B cell (primary cell): ENCODE measurements at regions not wholly inside any gene's neighbourhood (a gene's known extent, or its start where the extent isn't known, plus 50 kb on each side); places are given as distances from the start of the nearest gene placed in this dataset.

Experiments
- ATAC-seq: fragments of 200-7000 bp; cut with Tn5 transposase; one replicate; pipeline ENCODE4 v1.10.0; 2021; ENCODE audit warnings: low read depth, mild to moderate bottlenecking, moderate number of reproducible peaks, moderate library complexity
- CTCF ChIA-PET: fragments of 350-600 bp; sonication (Branson Sonifier 250); formaldehyde crosslinking; loops from one replicate; lab custom pipeline; 2021; ENCODE audit warnings: antibody characterized with exemption, inconsistent platforms; lab: Charles Lee
- POLR2A ChIA-PET: fragments of 350-600 bp; sonication (Branson Sonifier 250); formaldehyde crosslinking; loops from one replicate; lab custom pipeline; 2021; ENCODE audit warnings: antibody characterized with exemption; lab: Charles Lee
- DNase-seq: peaks from one replicate; pipeline ENCODE4 v3.0.0; 2013
- H2AFZ ChIP-seq: 2 replicates; pipeline ENCODE4 v1.6.1; 2012; ENCODE audit warnings: mild to moderate bottlenecking, low read depth, low read length; ENCODE audit not compliant: insufficient read depth, poor library complexity, severe bottlenecking
- H3K27ac ChIP-seq, 2 donors: 1 replicate in 1 of 2; 2 replicates in 1 of 2; pipeline ENCODE4 v1.5.1; 2012 to 2013; ENCODE audit warnings: low read length in 2 of 2, mild to moderate bottlenecking in 2 of 2, moderate library complexity in 1 of 2
- H3K27me3 ChIP-seq, 4 experiments: fragments of 200-600 bp in 1 of 4; sonication (generic) in 1 of 4; replicated peaks in 1 of 4; 1 replicate in 2 of 4; 2 replicates in 2 of 4; pipeline versions ENCODE4 v1.6.1 to v1.7.0; 2013 to 2016; ENCODE audit warnings: low read length in 3 of 4, mild to moderate bottlenecking in 2 of 4, mixed read lengths in 1 of 4, moderate library complexity in 1 of 4; ENCODE audit not compliant: insufficient read depth in 4 of 4, control insufficient read depth in 3 of 4; ENCODE audit errors: control extremely low read depth in 1 of 4
- H3K36me3 ChIP-seq, 2 experiments: replicated peaks in 1 of 2; 1 replicate in 1 of 2; 2 replicates in 1 of 2; pipeline versions ENCODE4 v1.6.1 to v1.7.1; 2013; ENCODE audit warnings: low read length in 1 of 2; ENCODE audit not compliant: insufficient read depth in 2 of 2, control insufficient read depth in 1 of 2; ENCODE audit errors: control extremely low read depth in 1 of 2, extremely low read depth in 1 of 2
- H3K4me1 ChIP-seq, 2 donors: fragments of 200-600 bp in 1 of 2; sonication (generic) in 1 of 2; 1 replicate in 1 of 2; 2 replicates in 1 of 2; pipeline versions ENCODE4 v1.5.1 to v1.6.1; 2013 to 2017; ENCODE audit warnings: low read length in 2 of 2; ENCODE audit not compliant: control insufficient read depth in 2 of 2, insufficient read depth in 2 of 2
- H3K4me2 ChIP-seq: replicated peaks from 2 replicates; pipeline ENCODE3; 2012; ENCODE audit warnings: mild to moderate bottlenecking, low read depth, low read length; ENCODE audit not compliant: poor library complexity, severe bottlenecking
- H3K4me3 ChIP-seq, 5 experiments: fragments of 200-600 bp in 1 of 5; sonication (generic) in 1 of 5; 1 replicate in 3 of 5; 2 replicates in 2 of 5; pipeline versions ENCODE4 v1.5.1 to v1.7.0; 2011 to 2016; ENCODE audit warnings: low read length in 4 of 5, mild to moderate bottlenecking in 4 of 5, low read depth in 2 of 5, control low read depth in 1 of 5, moderate library complexity in 1 of 5; ENCODE audit not compliant: insufficient read depth in 1 of 5; ENCODE audit errors: control extremely low read depth in 1 of 5, extremely low read depth in 1 of 5
- H3K79me2 ChIP-seq: fragments of 200-600 bp; sonication (generic); one replicate; pipeline ENCODE4 v1.6.0; 2016; ENCODE audit warnings: low read length; ENCODE audit not compliant: control insufficient read depth, insufficient read depth
- H3K9ac ChIP-seq: fragments of 200-600 bp; sonication (generic); 2 replicates; pipeline ENCODE4 v1.6.1; 2017; ENCODE audit warnings: mild to moderate bottlenecking, low read length, moderate library complexity
- H3K9me3 ChIP-seq, 3 donors: one replicate each; pipeline versions ENCODE4 v1.6.1 to v1.7.1; 2013; ENCODE audit warnings: low read length in 2 of 3; ENCODE audit not compliant: control insufficient read depth in 2 of 3, insufficient read depth in 1 of 3; ENCODE audit errors: control extremely low read depth in 1 of 3
- H4K20me1 ChIP-seq: 2 replicates; pipeline ENCODE4 v1.6.0; 2012; ENCODE audit warnings: mild to moderate bottlenecking, low read length; ENCODE audit not compliant: insufficient read depth, control insufficient read depth, poor library complexity, severe bottlenecking
- H3K27ac Mint-ChIP-seq: one replicate; pipeline ENCODE4 v1.8.0; 2021; ENCODE audit warnings: mixed read lengths
- H3K27me3 Mint-ChIP-seq: one replicate; pipeline ENCODE4 v1.8.0; 2021; ENCODE audit warnings: mixed read lengths
- H3K4me1 Mint-ChIP-seq: one replicate; pipeline ENCODE4 v1.8.0; 2021; ENCODE audit warnings: mixed read lengths
- H3K4me3 Mint-ChIP-seq: one replicate; pipeline ENCODE4 v1.8.0; 2021; ENCODE audit warnings: mixed read lengths
- H3K9me3 Mint-ChIP-seq: one replicate; pipeline ENCODE4 v1.8.0; 2022; ENCODE audit warnings: mixed read lengths; ENCODE audit not compliant: insufficient read depth
- CTCF ChIP-seq: fragments of 200-600 bp; IDR thresholded peaks from one replicate; pipeline ENCODE4 v1.8.0; 2022; ENCODE audit warnings: antibody characterized with exemption, mild to moderate bottlenecking
- EZH2 ChIP-seq: IDR thresholded peaks from 2 replicates; pipeline ENCODE4 v1.6.1; 2012; ENCODE audit warnings: borderline replicate concordance, low read depth, mild to moderate bottlenecking, moderate library complexity, low read length; ENCODE audit not compliant: insufficient read depth, poor library complexity, severe bottlenecking
- WGBS: methylation state at CpG from one replicate; pipeline ENCODE4 v1.1.5; 2013; ENCODE audit warnings: missing lambda C conversion rate; ENCODE audit not compliant: insufficient coverage; 5-methylcytosine and 5-hydroxymethylcytosine counted together
- intact Hi-C: fragments of 100-400 bp; cut with micrococcal nuclease; formaldehyde crosslinking; loops from one replicate; pipeline ENCODE4 v1.10.0; 2022

DNA sequence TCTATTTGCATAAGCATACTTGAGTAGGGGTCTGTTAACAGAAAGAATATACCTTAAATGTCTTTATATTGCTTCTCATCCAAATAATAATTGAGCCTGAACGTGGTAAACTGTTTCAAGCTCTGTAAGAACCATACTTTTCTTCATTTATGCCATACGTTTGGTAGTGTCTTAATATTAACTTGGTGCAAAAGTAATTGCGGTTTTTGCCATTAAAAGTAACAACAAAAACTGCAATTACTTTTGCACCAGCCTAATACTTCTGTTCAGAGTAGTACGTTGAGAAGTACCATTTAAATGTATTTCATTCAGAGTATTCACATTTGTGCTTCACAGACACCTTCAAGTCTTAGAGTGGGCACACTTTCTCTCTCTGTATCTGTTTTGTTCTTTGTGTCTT is 60.5 kb downstream of the DDIT4L start:
- peaks cover 5% of the 10 kb centered on the region for H3K9me3 Mint-ChIP-seq
- intact Hi-C loops = no loop called here
- Histone ChIP-seq H4K20me1 (no peaks in the 10 kb centered on the region), H3K27me3 (no peaks in the 10 kb centered on the region), H3K79me2 (no peaks in the 10 kb centered on the region), H2AFZ (no peak overlapping the region), H3K4me2 (no peak overlapping the region), H3K36me3 (no peaks in the 10 kb centered on the region), H3K4me1 (no peaks in the 10 kb centered on the region), H3K9ac (no peak overlapping the region), H3K4me3 (no peak overlapping the region), H3K9me3 (peaks cover 1 to 12% (median 4%) of the 10 kb centered on the region in 3 donors), H3K27ac (no peak overlapping the region)
- H3K27ac Mint-ChIP-seq = no peak overlapping the region
- CTCF ChIA-PET = no interaction called here
- no peaks in the 10 kb centered on the region for H3K27me3 Mint-ChIP-seq
- no peak for DNase-seq
- TF ChIP-seq EZH2 = no peak
- no peak for TF ChIP-seq CTCF
- H3K4me1 Mint-ChIP-seq = no peaks in the 10 kb centered on the region
- no CpG with 5 or more reads among the region's 4 CpGs for WGBS
- POLR2A ChIA-PET = no interaction called here
- no peak for ATAC-seq
- H3K4me3 Mint-ChIP-seq = no peak overlapping the region

DNA sequence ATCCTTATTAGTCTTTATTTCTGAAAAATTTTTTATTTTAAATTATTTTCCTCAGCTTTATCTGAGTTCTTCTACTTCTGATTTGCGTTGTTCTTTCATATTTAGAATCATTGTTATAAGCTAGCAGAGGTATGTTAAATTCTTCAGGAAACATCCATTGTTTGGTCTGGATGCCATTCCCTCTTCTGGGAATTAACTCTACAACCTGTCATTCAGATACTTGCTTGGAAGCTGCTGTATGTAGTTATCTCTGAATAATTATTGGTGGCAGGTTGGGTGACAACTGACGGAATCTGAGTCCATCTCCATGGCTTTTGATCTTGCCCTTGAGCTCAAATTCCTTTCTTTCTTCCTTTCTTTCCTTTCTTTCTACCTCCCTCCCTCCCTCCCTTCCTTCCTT is 61.9 kb downstream of the DDIT4L start:
- DNase-seq (no peak), ATAC-seq (no peak)
- peaks cover 3 to 17% (median 4%) of the 10 kb centered on the region in 3 donors for H3K9me3 ChIP-seq
- no peaks in the 10 kb centered on the region for H3K27me3 ChIP-seq
- H2AFZ ChIP-seq = no peak overlapping the region
- no peaks in the 10 kb centered on the region for H3K36me3 ChIP-seq
- ChIA-PET CTCF (no interaction called here), POLR2A (no interaction called here)
- Mint-ChIP-seq H3K9me3 (peaks cover 8% of the 10 kb centered on the region), H3K27me3 (peaks cover 3% of the 10 kb centered on the region), H3K4me1 (no peaks in the 10 kb centered on the region), H3K27ac (no peak overlapping the region), H3K4me3 (no peak overlapping the region)
- H3K27ac ChIP-seq = no peak overlapping the region
- TF ChIP-seq CTCF (no peak), EZH2 (no peak)
- H4K20me1 ChIP-seq = no peaks in the 10 kb centered on the region
- H3K9ac ChIP-seq = no peak overlapping the region
- intact Hi-C loops = no loop called here
- WGBS = no CpG with 5 or more reads among the region's 2 CpGs
- no peaks in the 10 kb centered on the region for H3K4me1 ChIP-seq
- H3K4me2 ChIP-seq = no peak overlapping the region
- H3K79me2 ChIP-seq = no peaks in the 10 kb centered on the region
- H3K4me3 ChIP-seq = no peak overlapping the region
